AG09309 (cell line): ENCODE measurements at regions not wholly inside any gene's neighbourhood (a gene's known extent, or its start where the extent isn't known, plus 50 kb on each side); places are given as distances from the start of the nearest gene placed in this dataset.
"Not testable (repeated sequence)": the region's sequence is repeated elsewhere in the genome, so short reads cannot be mapped to it uniquely, and the experiment has no call there.

Source experiments
- DNase-seq: peaks from one replicate; pipeline ENCODE4 v3.0.0-alpha.2; 2010; ENCODE audit warnings: low read depth
- H3K4me3 ChIP-seq: 2 replicates; pipeline ENCODE4 v1.5.1; 2011; ENCODE audit warnings: mild to moderate bottlenecking, low read depth, low read length, moderate library complexity; ENCODE audit not compliant: control insufficient read depth
- TF ChIP-seq, protein P1 (sequence below): IDR thresholded peaks from 2 replicates; pipeline ENCODE4 v1.5.1; 2011; ENCODE audit warnings: mild to moderate bottlenecking, low read depth, low read length, inconsistent platforms; ENCODE audit not compliant: insufficient read depth, control insufficient read depth; ENCODE audit errors: missing control alignments

DNA sequence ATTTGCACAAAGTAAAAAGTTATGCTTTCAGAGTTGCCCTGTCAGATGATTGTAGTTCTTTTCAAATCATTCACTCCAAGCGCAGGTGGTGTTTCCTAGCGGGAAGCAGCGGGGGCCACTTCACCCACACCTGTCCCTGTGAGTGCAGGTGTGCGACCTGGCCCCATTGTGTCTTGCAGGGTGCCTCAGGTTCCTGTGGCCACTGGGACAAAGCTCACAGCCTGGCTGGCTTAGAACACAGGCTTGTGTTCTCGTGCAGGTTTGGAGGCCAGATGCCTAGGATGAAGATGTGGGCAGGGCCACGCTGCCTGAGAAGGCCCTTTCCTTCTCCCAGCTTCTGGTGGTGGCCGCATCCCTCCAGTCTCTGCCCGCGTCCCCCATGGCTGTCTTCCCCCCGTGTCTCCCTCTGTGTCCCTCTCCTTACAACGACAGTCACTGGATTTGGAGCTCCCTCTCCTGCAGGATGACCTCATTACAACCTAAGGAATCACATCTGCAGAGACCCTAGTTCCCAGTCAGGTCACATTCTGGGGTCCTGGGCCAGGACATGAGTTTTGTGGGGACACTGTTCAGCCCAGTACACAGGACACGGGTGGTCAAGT, 90.5 kb downstream of the NPIPB11 start:
- H3K4me3 ChIP-seq: no peak overlapping the region
- no peak for DNase-seq
- TF ChIP-seq, protein P1, sequence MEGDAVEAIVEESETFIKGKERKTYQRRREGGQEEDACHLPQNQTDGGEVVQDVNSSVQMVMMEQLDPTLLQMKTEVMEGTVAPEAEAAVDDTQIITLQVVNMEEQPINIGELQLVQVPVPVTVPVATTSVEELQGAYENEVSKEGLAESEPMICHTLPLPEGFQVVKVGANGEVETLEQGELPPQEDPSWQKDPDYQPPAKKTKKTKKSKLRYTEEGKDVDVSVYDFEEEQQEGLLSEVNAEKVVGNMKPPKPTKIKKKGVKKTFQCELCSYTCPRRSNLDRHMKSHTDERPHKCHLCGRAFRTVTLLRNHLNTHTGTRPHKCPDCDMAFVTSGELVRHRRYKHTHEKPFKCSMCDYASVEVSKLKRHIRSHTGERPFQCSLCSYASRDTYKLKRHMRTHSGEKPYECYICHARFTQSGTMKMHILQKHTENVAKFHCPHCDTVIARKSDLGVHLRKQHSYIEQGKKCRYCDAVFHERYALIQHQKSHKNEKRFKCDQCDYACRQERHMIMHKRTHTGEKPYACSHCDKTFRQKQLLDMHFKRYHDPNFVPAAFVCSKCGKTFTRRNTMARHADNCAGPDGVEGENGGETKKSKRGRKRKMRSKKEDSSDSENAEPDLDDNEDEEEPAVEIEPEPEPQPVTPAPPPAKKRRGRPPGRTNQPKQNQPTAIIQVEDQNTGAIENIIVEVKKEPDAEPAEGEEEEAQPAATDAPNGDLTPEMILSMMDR: no peak

DNA sequence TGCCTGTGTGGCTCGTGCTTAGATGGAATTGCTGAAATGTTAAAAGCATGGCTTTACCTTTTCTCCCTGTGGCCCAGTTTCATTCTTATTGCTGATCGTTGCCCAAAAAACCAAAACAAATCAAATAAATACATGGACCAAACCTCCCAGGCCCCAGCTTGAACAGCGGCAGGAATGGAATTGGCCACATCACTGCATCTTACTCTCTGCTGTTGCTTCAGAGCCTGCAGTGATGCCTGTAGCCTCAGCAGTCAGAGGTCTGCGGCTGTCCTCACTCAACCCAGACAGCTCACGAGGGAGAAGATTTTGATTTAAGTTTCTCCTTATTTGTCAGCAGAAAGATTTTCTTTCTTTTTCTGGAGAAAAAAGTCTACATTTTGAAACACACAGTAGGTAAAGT, 91.5 kb downstream of the NPIPB11 start:
- no peak overlapping the region for H3K4me3 ChIP-seq
- TF ChIP-seq, protein P1: no peak
- DNase-seq: no peak

DNA sequence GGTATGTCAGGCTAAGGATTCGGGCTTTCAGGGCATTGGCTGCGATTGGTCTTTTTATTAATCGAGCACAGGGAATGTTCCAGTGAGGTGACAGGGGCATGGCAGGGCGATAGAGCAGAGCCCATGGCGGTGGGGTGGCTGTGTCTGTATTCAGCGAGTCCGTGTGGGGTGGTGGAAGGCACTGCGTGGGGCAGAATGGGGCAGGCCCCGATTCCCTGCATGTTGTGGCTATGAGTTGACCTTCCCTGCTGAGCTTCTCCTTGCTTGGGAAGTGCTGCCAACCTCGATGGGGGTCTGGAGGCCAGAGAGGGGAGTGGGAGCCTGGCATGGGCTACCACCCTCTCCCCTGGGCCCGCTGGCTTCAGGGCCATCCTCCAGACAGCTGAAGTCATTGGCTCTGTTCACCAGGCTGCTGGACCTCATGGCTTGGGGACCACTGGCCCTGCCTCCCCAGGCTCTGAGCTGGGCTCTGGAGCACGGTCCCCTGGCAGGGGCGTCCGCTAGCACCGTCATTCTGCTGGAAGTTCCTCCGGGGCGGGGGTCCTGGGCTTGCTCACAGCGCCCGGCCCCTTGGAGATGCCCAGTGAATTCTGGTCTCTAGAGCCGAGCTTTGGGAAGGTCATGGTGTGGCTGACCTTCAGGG, 92.1 kb downstream of the NPIPB11 start:
- TF ChIP-seq, protein P1: no peak
- no peak overlapping the region for H3K4me3 ChIP-seq
- no peak for DNase-seq

DNA sequence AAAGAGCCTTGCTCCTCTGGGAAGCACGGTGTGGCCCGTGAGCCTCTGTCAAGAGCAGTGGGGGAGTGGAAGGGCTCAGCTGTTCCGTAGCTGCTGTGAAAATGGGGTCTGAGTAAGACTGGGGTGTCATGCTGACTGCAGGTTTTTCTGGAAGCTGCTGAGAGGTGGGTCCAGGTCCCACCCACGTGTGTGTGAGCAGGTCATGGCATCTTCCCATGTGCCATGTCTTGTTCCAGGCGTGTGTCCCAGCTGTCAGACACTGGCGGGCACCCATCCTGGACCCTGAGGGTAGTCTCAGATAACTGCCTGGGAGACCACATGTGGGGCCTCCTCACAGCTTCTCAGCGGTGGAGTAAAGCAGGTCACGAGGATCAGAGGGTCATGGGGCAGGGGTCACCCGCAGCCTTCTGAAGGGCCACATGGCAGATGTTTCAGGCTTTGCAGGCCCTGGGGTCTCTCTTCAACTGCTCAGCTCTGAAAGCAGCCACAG, 92.9 kb downstream of the NPIPB11 start:
- no peak for DNase-seq
- H3K4me3 ChIP-seq: no peak overlapping the region
- TF ChIP-seq, protein P1: no peak

DNA sequence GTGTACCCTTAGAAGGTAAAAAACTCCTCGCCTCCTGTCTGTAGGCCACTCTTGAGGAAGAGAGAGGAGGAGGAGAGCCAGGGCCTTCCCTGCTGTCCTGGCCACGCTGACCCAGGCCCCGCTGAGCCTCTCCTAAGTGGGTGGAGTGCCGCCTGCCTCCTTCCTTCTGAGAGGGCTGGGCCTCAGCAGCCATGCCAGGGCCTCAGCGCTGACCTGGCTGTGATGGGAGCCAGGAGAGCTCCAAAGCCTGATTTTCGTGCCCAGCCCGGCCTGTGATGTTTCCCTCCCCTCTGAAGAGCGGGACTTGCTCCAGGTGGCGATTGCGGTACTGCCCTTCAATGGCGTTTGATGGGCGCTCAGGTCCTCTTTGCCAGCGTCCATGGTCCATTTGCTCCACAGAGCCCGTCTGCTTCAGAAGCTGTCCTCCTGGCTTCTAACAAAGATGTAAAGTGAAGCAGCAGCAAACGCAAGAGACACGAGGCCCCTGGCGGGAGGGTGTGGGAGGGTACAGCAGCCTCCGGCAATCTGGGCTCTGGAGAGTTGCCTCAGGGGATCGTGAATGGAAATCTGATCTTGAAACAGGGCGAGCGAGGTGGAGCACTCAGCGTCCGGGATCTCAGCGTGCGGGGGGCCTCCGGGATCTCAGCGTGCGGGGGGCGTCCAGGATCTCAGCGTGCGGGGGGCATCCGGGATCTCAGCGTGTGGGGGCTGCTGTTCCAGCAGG, 93.5 kb downstream of the NPIPB11 start:
- TF ChIP-seq, protein P1: no peak
- no peak for DNase-seq
- H3K4me3 ChIP-seq: no peak overlapping the region

DNA sequence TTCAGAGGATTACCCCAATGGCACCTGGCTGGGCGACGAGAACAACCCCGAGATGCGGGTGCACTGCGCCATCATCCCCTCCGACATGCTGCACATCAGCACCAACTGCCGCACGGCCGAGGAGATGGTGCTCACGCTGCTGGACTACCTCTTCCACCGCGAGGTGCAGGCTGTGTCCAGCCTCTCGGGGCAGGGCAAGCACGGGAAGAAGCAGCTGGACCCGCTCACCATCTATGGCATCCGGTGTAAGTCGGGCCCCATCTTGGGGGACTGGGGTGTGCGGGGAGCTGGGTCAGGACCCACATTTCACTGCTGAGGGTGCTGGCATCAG, 94.2 kb downstream of the NPIPB11 start:
- not testable (repeated sequence) for DNase-seq, H3K4me3 ChIP-seq
